GM12865 (cell line): ENCODE measurements at regions not wholly inside any gene's neighbourhood (a gene's known extent, or its start where the extent isn't known, plus 50 kb on each side); places are given as distances from the start of the nearest gene placed in this dataset.
A peak's percentile ranks its signal among the peaks of the same experiment; 100 is the strongest.

ENCODE experiments used
- DNase-seq: peaks from one replicate; pipeline ENCODE4 v3.0.0; 2010; ENCODE audit warnings: low read depth
- H3K4me3 ChIP-seq: 2 replicates; pipeline ENCODE4 v1.5.1; 2011; ENCODE audit warnings: mild to moderate bottlenecking, low read depth, low read length, control low read depth
- CTCF ChIP-seq: IDR thresholded peaks from 2 replicates; pipeline ENCODE4 v1.5.1; 2011; ENCODE audit warnings: low read length, control low read depth, low read depth, inconsistent platforms; ENCODE audit not compliant: insufficient read depth; ENCODE audit errors: missing control alignments

GRCh38 chr3:24639481-24640329 lies 145.1 kb upstream of the THRB start:
- DNase-seq: no peak
- no peak for TF ChIP-seq CTCF

GRCh38 chr3:24640330-24640877 lies 145.8 kb upstream of the THRB start:
- TF ChIP-seq CTCF: peak; percentile 11
- no peak overlapping the region for H3K4me3 ChIP-seq
- DNase-seq: no peak

More at GRCh38 chr3:24639481-24640329, 145.1 kb upstream of the THRB start:
- no peak overlapping the region for H3K4me3 ChIP-seq

- no peak overlapping the region for H3K4me3 ChIP-seq
- no peak for DNase-seq
- TF ChIP-seq CTCF: no peak
These were observed 147.0 kb upstream of the THRB start for GRCh38 chr3:24641628-24642027.

- no peak for TF ChIP-seq CTCF
- DNase-seq: no peak
- no peak overlapping the region for H3K4me3 ChIP-seq
These were observed 150.4 kb upstream of the THRB start for GRCh38 chr3:24645047-24645446.

GRCh38 chr3:24646790-24647189 lies 152.1 kb upstream of the THRB start:
- no peak overlapping the region for H3K4me3 ChIP-seq
- TF ChIP-seq CTCF: no peak
- DNase-seq: no peak

GRCh38 chr3:24648063-24648462 lies 153.4 kb upstream of the THRB start:
- no peak for DNase-seq
- TF ChIP-seq CTCF: no peak

More at GRCh38 chr3:24648063-24648462, 153.4 kb upstream of the THRB start:
- no peak overlapping the region for H3K4me3 ChIP-seq
